ENCODE measurements at regions not wholly inside any gene's neighbourhood (a gene's known extent, or its start where the extent isn't known, plus 50 kb on each side); places are given as distances from the start of the nearest gene placed in this dataset.

DNA sequence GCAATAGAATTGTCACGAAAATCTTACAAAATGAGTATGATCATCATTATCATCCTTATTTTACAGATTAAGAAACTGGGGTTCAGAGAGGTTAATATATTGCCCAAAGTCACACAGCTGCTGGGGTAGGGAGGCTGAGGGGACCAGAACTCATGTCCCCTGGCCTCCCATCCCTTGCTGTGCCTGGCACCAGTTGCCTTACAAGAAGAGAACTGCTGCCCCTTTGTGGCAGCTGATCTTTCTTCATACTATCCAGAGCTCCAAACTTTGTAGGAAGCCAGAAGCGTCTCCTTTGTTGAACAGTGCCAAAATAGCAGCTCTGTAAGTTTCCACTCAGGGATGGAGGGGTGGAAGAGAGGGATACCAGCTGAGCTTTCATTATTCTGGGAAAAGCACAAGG, 236.8 kb upstream of the TBC1D5 start:
- DNase-seq: peak; percentile 89

DNA sequence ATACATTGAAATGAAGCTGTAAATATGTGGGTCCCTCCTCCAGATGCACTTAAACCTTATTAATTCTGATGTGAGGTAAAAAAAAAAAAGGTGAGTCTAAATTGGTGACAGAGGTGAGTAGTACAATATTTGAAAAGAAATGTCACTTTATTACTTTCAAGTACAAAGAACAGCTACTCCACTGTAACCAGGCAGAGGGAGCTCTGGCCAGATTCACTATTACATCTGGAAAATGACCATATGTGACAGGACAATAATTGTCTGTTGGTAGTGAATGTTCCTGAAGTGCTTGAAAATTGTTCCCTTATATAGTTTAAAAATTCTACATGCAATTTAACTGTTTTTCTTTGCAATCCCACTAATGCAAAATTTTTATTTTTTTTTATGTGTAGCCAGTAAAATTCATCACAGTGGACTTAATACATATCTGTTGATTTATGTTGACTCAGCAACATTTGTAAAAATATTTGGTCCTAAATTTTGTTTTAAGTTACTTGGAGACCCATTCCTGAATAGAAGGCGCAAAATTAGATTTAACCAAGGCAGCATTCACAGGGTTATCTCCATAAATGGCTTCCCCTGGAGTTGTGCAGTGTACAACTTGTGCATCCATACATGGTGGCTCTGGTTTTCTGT, 231.9 kb upstream of the TBC1D5 start:
- no peak for DNase-seq

GRCh38 chr3:17972959-17973906, 230.8 kb upstream of the TBC1D5 start:
- no peak for DNase-seq

- DNase-seq: no peak
Observed at GRCh38 chr3:17972476-17972875, 230.0 kb upstream of the TBC1D5 start.

- DNase-seq: no peak
Observed at GRCh38 chr3:17972030-17972429, 229.6 kb upstream of the TBC1D5 start.

DNA sequence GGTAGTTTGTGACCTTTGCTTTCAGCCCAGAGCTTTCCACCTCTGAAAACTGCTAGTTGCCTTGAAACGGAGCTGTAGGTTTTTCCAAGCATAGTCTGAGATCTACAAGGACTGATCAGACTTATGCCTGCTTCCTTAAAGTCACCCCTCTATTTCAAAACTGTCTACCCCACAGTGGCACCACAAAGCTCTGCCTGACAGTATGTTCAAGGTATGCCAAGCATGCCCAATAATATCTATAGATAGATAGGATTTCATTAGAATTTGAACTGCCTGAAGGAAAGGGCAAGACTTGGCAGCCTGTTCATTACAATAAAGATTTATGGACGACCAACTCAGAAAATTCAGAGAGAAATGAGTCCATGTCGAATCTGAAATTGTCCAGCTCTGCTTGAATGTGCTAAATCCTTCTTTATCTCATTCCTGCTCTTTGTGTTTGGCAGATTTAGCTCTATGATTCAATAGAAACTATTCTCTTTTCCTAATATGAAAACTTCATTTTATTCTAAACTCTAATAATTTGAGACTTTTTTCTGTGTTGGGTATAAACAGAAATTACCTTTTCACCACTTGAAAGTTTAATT, 227.6 kb upstream of the TBC1D5 start:
- DNase-seq: no peak

DNA sequence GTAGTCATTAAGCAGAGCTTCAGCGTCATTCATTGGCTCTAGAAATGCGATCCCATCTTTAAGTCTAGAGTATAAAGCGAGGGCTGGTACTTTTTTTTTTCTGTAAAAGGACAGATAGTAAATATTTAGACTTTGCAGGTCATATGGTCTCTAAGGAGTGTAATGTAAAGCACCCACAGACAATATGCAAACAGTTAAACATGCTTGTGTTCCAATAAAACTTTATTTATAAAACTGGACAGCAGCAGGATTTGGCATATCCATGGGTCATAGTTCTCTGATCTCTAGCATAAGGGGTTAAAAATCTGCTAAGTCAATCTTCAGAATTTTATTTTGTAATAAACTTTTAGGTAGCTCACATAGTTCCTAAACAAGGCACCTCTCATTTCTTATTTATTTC, 226.8 kb upstream of the TBC1D5 start:
- DNase-seq: no peak

GRCh38 chr3:17967953-17968607, 225.6 kb upstream of the TBC1D5 start:
- no peak for DNase-seq

DNA sequence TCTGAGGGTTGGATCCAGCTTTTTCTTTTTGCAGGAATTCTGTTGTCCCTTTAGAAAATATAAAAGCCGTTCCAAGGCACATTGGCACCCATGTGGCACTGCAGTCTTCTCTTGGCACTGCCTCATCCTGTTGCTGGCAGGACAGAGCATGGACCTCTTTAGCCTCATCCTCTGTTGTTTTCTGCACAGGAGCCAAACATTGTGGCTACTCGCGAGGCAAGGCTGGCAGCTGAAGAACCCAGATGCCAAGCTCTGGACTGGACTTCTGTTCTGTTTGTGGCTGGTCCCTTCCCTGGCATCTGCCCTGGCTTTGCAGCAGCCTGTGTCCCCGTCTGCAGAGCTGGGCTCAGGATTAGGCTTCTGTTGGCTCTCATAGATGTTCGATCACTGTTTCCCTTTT, 224.7 kb upstream of the TBC1D5 start:
- no peak for DNase-seq

- no peak for DNase-seq
Observed at GRCh38 chr3:17965331-17965730, 222.9 kb upstream of the TBC1D5 start.

DNA sequence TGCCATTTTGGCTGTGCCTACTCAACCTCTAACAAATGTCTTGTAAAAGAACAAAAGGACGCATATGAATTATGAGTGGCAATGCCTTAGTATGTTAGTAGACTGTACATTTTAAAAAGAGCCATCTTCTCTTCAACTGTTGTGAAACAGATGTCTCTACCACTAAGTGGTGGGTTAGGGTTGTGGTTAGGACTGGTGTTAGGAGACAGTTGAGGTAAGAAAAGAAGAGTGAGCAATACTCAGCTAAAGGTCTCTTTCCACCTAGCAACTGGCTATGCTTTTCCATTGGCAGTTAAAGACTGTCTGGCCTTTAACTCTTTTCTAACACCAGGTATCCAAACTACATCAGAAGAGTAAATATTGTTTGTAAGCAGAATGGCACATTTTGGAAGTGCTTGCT, 221.7 kb upstream of the TBC1D5 start:
- no peak for DNase-seq

- DNase-seq: no peak
Observed at GRCh38 chr3:17955411-17955810, 213.0 kb upstream of the TBC1D5 start.

DNA sequence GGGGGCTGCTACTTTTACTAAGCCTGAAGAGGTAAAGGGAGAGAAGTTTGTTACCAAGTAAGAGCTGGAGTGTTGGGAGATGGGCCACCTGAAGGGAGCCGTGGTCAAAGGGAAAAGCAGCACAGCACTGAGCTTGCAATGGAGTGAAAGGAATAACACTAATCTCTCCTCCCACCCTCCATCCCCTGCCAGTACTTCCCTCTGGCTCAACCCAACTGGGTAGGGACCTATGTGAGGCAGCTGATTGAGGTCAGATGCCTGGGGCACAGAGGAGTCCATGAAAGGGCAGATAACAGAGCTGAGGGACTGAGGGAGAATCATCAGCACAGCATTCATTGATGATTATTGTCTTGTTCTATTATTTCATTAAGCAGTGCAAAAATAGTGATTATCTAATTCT, 212.4 kb upstream of the TBC1D5 start:
- no peak for DNase-seq

DNA sequence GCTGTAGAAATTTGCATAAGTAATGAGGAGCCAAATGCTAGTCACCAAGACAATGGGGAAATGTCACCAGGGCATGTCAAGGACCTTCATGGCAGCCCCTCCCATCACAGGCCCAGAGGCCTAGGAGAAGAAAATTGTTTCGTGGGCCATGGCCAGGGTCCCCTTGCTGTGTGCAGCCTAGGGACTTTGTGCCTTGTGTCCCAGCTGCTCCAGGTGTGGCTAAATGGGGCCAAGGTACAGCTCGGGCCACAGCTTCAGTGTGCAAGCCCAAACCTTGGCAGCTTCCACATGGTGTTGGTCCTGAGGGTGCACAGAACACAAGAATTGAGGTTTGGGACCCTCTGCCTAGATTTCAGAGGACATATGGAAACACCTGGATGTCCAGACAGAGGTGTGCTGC, 208.8 kb upstream of the TBC1D5 start:
- DNase-seq: no peak

DNA sequence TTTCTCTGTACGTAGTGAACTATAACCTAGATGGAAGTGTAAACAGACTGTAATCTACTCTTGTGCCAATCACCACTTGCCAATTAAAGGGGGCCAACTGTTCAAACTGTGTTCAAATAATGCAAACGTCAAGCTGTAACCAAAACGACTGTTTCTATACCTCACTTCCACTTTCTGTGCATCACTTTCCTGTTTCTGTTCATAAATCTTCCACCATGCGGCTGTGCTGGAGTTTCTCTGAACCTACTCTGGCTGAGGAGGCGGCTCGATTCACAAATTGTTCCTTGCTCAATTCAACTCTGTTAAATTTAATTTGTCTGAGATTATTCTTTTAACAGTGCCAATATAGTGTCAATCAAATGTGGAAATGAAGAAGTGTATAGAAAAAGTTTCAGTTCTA, 206.7 kb upstream of the TBC1D5 start:
- peak; percentile 22 for DNase-seq

- DNase-seq: no peak
Observed at GRCh38 chr3:17947833-17948232, 205.4 kb upstream of the TBC1D5 start.

DNA sequence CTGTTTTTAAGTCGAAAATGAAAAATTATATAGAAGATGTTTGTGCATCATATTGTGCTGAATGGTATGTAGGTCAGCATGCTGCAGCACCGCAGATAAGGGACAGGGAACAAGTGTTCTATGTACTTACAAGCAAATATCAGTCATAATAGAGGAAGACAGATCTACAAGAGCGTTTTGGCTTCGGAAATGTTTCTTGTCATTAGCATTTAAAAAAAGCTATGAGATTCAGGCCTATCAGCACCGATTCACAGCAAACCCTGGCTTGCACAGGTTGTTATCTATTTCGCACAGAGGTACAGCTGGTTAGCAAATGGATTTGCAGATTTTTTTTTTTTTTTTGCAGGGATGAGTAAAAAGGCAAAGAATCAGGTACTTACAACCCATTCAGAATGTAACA, 204.2 kb upstream of the TBC1D5 start:
- DNase-seq: peak; percentile 55

DNA sequence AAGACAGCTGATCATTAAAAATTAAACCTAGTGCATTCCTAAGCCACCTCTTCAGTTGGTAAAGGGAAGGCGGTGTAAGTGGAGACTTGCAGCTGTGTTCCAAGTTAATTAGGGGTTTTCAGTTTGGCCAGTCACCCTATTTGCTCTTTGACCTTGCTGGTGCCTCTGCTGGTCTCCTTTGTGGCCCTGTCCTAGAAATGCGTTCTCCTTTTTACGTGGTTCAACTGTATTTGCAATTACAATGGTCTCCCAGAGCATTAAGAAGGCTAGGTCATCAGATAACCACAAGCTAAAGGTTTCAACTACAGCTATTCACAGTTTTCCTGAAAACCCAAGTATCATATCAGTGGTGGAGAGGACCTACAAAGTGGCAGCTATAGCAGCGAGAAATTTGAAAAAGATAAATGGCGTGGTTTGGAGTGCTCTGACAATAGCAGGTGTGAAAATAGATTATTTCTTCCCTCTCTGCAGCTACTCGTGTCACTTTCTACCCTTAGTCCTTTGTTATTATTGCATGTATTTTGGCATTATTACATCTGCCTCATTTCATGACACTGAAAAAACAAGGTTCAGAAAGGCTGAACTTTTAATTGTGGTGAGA, 203.5 kb upstream of the TBC1D5 start:
- DNase-seq: peak; percentile 61

- no peak for DNase-seq
Observed at GRCh38 chr3:17945018-17945798, 202.8 kb upstream of the TBC1D5 start.

- no peak for DNase-seq
Observed at GRCh38 chr3:17942856-17943255, 200.4 kb upstream of the TBC1D5 start.

GRCh38 chr3:17941766-17942165, 199.3 kb upstream of the TBC1D5 start:
- no peak for DNase-seq

DNA sequence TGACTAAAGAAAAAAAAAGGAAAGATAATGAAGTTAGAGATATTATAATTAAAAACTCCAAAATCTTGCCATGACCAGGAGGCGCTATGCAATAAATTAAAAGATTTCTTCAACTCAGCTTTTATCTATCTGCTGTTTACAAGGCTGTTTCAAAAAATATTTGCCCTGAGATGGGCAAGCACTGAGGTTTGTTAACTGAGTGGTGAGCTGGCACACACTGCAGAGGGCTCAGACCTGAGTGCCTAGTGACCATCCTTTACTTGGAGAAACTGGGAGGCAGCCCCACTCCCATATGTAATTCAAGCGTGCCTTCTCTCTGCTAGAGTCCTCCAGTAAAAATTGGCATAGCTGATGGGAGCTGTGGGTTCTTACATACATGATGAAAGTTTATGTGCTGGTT, 198.7 kb upstream of the TBC1D5 start:
- DNase-seq: no peak

All from GDM1 (cell line).